HepG2 (cell line): ENCODE measurements at regions not wholly inside any gene's neighbourhood (a gene's known extent, or its start where the extent isn't known, plus 50 kb on each side); places are given as distances from the start of the nearest gene placed in this dataset.

Source experiments
- ATAC-seq: fragments of 200-7000 bp; cut with Tn5 transposase; 3 replicates; pipeline ENCODE4 v1.9.1; 2020; ENCODE audit warnings: mild to moderate bottlenecking, moderate library complexity
- BruUV-seq: library from RNA; stranded (reverse); fragments of 400-500 nt; replicated peaks from 2 replicates; lab custom pipeline; 2021; lab: Mats Ljungman, UMichigan
- CTCF ChIA-PET: fragments of 300-600 bp; formaldehyde crosslinking; extraction: SDS; loops from one replicate; lab custom pipeline; 2021; ENCODE audit warnings: low total read pairs, inconsistent platforms, low intra/inter-chr PET ratio; lab: Yijun Ruan, JAX
- POLR2A ChIA-PET: fragments of 350-600 bp; sonication (Branson Sonifier 250); formaldehyde crosslinking; loops from one replicate; lab custom pipeline; 2020; ENCODE audit warnings: antibody characterized with exemption, inconsistent platforms; lab: Yijun Ruan, JAX
- DNase-seq: peaks from one replicate; pipeline ENCODE4 v3.0.0-alpha.2; 2015; ENCODE audit warnings: low spot score
- FAIRE-seq: peaks from 3 replicates; lab custom pipeline; 2011; peaks lifted over from hg19 to GRCh38; lab: Jason Lieb, UNC
- H2AFZ ChIP-seq: one replicate; pipeline ENCODE4 v1.6.1; 2011; ENCODE audit warnings: low read length, inconsistent platforms
- H3K27ac ChIP-seq: fragments of 300-600 bp; 3 replicates; pipeline ENCODE4 v1.8.0; 2011; ENCODE audit warnings: mixed run types, mild to moderate bottlenecking, mixed read lengths, low read length, inconsistent platforms; ENCODE audit not compliant: insufficient read depth; ENCODE audit errors: extremely low read length
- H3K27me3 ChIP-seq, 2 experiments: fragments of 200-600 bp in 1 of 2; 2 replicates in 1 of 2; 3 replicates in 1 of 2; pipeline versions ENCODE4 v1.6.0 to v1.8.0; 2011; ENCODE audit warnings: low read length in 2 of 2, mild to moderate bottlenecking in 2 of 2, moderate library complexity in 2 of 2, inconsistent platforms in 1 of 2; ENCODE audit not compliant: insufficient read depth in 2 of 2, control insufficient read depth in 1 of 2
- H3K36me3 ChIP-seq, 2 experiments: fragments of 200-600 bp in 1 of 2; replicated peaks in 1 of 2; 2 replicates in 1 of 2; 3 replicates in 1 of 2; pipeline versions ENCODE4 v1.5.1 to v1.8.0; 2011; ENCODE audit warnings: low read length in 2 of 2, inconsistent platforms in 1 of 2; ENCODE audit not compliant: insufficient read depth in 2 of 2, control insufficient read depth in 1 of 2
- H3K4me1 ChIP-seq: 2 replicates; pipeline ENCODE4 v1.5.1; 2012; ENCODE audit warnings: low read length, inconsistent platforms; ENCODE audit not compliant: insufficient read depth
- H3K4me2 ChIP-seq: 2 replicates; pipeline ENCODE4 v1.6.0; 2011; ENCODE audit warnings: low read depth, low read length, inconsistent platforms
- H3K4me3 ChIP-seq, 3 experiments: fragments of 200-600 bp in 1 of 3; sonication (generic), shearing (Covaris generic) in 1 of 3; replicated peaks in 1 of 3; 2 replicates each; pipeline ENCODE4 v1.5.1; 2011 to 2016; ENCODE audit warnings: low read length in 3 of 3, inconsistent platforms in 2 of 3, low read depth in 2 of 3, mild to moderate bottlenecking in 2 of 3, control low read depth in 1 of 3, mixed read lengths in 1 of 3; ENCODE audit not compliant: insufficient read depth in 1 of 3
- H3K79me2 ChIP-seq: one replicate; pipeline ENCODE4 v1.6.1; 2011; ENCODE audit warnings: low read length, inconsistent platforms; ENCODE audit not compliant: insufficient read depth
- H3K9ac ChIP-seq: 2 replicates; pipeline ENCODE4 v1.6.0; 2011; ENCODE audit warnings: mild to moderate bottlenecking, low read depth, low read length, inconsistent platforms; ENCODE audit not compliant: insufficient read depth
- H3K9me3 ChIP-seq: 2 replicates; pipeline ENCODE4 v1.5.1; 2012; ENCODE audit warnings: mild to moderate bottlenecking, low read length
- H4K20me1 ChIP-seq: 2 replicates; pipeline ENCODE4 v1.6.0; 2011; ENCODE audit warnings: inconsistent platforms, mild to moderate bottlenecking, low read length, moderate library complexity; ENCODE audit not compliant: insufficient read depth
- CEBPG ChIP-seq: IDR thresholded peaks from 2 replicates; pipeline ENCODE4 v1.6.1; 2016
- CREB1 ChIP-seq, 2 experiments: fragments of 450-650 bp in 1 of 2; IDR thresholded peaks; 2 replicates each; pipeline ENCODE4 v1.6.1; 2016 to 2017; ENCODE audit warnings: control low read depth in 1 of 2, mild to moderate bottlenecking in 1 of 2, missing compliant biosample characterization in 1 of 2, missing genetic modification characterization in 1 of 2
- GATA4 ChIP-seq: sonication (generic); IDR thresholded peaks from 2 replicates; pipeline ENCODE4 v1.6.1; 2016; ENCODE audit warnings: antibody characterized with exemption, low read depth, borderline replicate concordance
- GMEB1 ChIP-seq: sonication (generic); formaldehyde crosslinking; IDR thresholded peaks from 2 replicates; pipeline ENCODE4 v1.5.1; 2020; ENCODE audit warnings: missing genetic modification reagents, mild to moderate bottlenecking, borderline replicate concordance
- HDAC2 ChIP-seq: sonication (generic); formaldehyde crosslinking; IDR thresholded peaks from 2 replicates; pipeline ENCODE4 v1.4.0; 2020; ENCODE audit warnings: missing genetic modification reagents
- HIVEP1 ChIP-seq: sonication (generic); formaldehyde crosslinking; IDR thresholded peaks from 2 replicates; pipeline ENCODE4 v1.4.0; 2020; ENCODE audit warnings: mild to moderate bottlenecking, missing genetic modification reagents
- IKZF4 ChIP-seq: sonication (generic); formaldehyde crosslinking; IDR thresholded peaks from 2 replicates; pipeline ENCODE4 v1.5.1; 2020; ENCODE audit warnings: borderline replicate concordance, mild to moderate bottlenecking, low read depth, missing genetic modification reagents; ENCODE audit errors: not compliant biosample characterization
- ISX ChIP-seq: sonication (generic); formaldehyde crosslinking; conservative IDR thresholded peaks from 2 replicates; pipeline ENCODE4 v1.5.0; 2020; ENCODE audit warnings: missing genetic modification reagents
- MBD4 ChIP-seq: IDR thresholded peaks from 2 replicates; pipeline ENCODE4 v1.6.1; 2012; ENCODE audit warnings: low read length, inconsistent platforms, borderline replicate concordance
- MLLT10 ChIP-seq: sonication (generic); formaldehyde crosslinking; IDR thresholded peaks from 2 replicates; pipeline ENCODE4 v1.4.0; 2020; ENCODE audit warnings: missing genetic modification reagents
- NFIC ChIP-seq: IDR thresholded peaks from 2 replicates; pipeline ENCODE4 v1.6.1; 2012; ENCODE audit warnings: mild to moderate bottlenecking, low read length, inconsistent platforms
- NFKB2 ChIP-seq: sonication (generic); formaldehyde crosslinking; IDR thresholded peaks from 2 replicates; pipeline ENCODE4 v1.4.0; 2020; ENCODE audit warnings: missing genetic modification reagents, borderline replicate concordance
- POLR2G ChIP-seq: fragments of 200-400 bp; formaldehyde crosslinking; IDR thresholded peaks from 2 replicates; pipeline ENCODE4 v1.6.1; 2018; ENCODE audit warnings: mild to moderate bottlenecking, low read depth, low read length, moderate library complexity
- RBFOX2 ChIP-seq: fragments of 200-400 bp; formaldehyde crosslinking; IDR thresholded peaks from 2 replicates; pipeline ENCODE4 v1.6.1; 2017; ENCODE audit warnings: low read depth, mild to moderate bottlenecking, low read length
- ZNF20 ChIP-seq: sonication (generic); formaldehyde crosslinking; IDR thresholded peaks from 2 replicates; pipeline ENCODE4 v1.4.0; 2020; ENCODE audit warnings: mild to moderate bottlenecking, moderate library complexity, missing genetic modification reagents
- ZNF550 ChIP-seq: sonication (generic); formaldehyde crosslinking; IDR thresholded peaks from 2 replicates; pipeline ENCODE4 v1.4.0; 2020; ENCODE audit warnings: mild to moderate bottlenecking, missing genetic modification reagents, borderline replicate concordance
- ZNF878 ChIP-seq: sonication (generic); formaldehyde crosslinking; IDR thresholded peaks from 2 replicates; pipeline ENCODE4 v1.8.1; 2023; ENCODE audit warnings: mild to moderate bottlenecking, missing genetic modification reagents, moderate library complexity
- WGBS: methylation state at CpG from one replicate; pipeline ENCODE4 v1.1.6; 2017; ENCODE audit warnings: low lambda C conversion rate; 5-methylcytosine and 5-hydroxymethylcytosine counted together
- in situ Hi-C: cut with HindIII; loops from 2 replicates; pipeline ENCODE4 v1.10.0; 2017; ENCODE audit warnings: low pct_unique_long_range_greater_than_20kb; ENCODE audit not compliant: extremely low pct_ligation_motif_present
- intact Hi-C: fragments of 100-400 bp; cut with micrococcal nuclease; formaldehyde crosslinking; loops from one replicate; pipeline ENCODE4 v1.10.0; 2022; ENCODE audit not compliant: unreplicated experiment
- TF ChIP-seq, protein P1 (sequence below): sonication (generic); formaldehyde crosslinking; IDR thresholded peaks from 2 replicates; pipeline ENCODE4 v1.5.1; 2020; ENCODE audit warnings: mild to moderate bottlenecking, moderate library complexity, missing genetic modification reagents
- TF ChIP-seq, protein P2 (sequence below): sonication (generic); formaldehyde crosslinking; IDR thresholded peaks from 2 replicates; pipeline ENCODE4 v1.5.0; 2020; ENCODE audit warnings: missing genetic modification reagents
- TF ChIP-seq, protein P3 (sequence below): IDR thresholded peaks from 2 replicates; pipeline ENCODE4 v1.6.1; 2016; ENCODE audit warnings: missing compliant biosample characterization, missing genetic modification reagents, borderline replicate concordance

DNA sequence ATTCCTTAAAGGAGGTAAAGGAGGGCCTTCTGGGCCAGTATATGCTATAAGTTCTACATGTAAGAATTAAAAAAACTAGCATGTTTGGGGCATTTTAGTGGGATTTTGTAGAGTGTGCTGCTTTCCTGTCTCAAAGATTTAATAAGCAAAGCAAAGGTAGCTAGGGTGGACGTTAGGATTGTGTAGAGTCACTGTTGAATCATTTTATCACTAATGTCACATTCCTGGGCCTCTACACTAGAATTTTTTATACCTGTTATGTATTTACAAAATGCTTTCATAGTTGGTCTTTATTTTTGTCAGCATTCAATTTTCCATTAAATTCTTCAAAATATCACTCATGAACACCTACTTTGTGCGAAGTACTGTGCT is 139.4 kb upstream of the PHYHIPL start:
- 41% methylated on average over 2 of the region's 2 CpGs for WGBS
- ChIA-PET CTCF (no interaction called here), POLR2A (interaction anchor here (1.2 to 3.1 kb wide), 11 partner anchors 13 to 139 kb away, joined by 3 to 32 read pairs (median 8); partner anchors contain the start of gene PHYHIPL)
- Histone ChIP-seq H3K4me2 (peak overlapping the region; percentile 73), H3K27ac (peak overlapping the region; percentile 87), H3K9ac (peak overlapping the region; percentile 62), H3K27me3 (no peaks in the 10 kb centered on the region), H4K20me1 (no peaks in the 10 kb centered on the region), H3K9me3 (no peaks in the 10 kb centered on the region), H3K79me2 (no peaks in the 10 kb centered on the region), H3K4me1 (peaks cover 66% of the 10 kb centered on the region), H2AFZ (peak overlapping the region; percentile 20), H3K36me3 (no peaks in the 10 kb centered on the region), H3K4me3 (peak overlapping the region in 1 of 3 experiments; percentile 4; a peak in 1 of 6 replicates)
- ATAC-seq: peak; percentile 50; the same call in 2 of the 3 replicates
- no peak for FAIRE-seq
- intact Hi-C loops: loop anchor here (1.0 to 2.0 kb wide), 3 partner anchors 36 to 70 kb away; no protein-coding TSS in a partner anchor
- no peak for DNase-seq
- BruUV-seq: no TSS peak
- in situ Hi-C loops: no loop called here
- TF ChIP-seq ISX (CRISPR knock-in tag) (no peak), ZNF878 (CRISPR knock-in tag) (no peak), MLLT10 (no peak), CEBPG (CRISPR knock-in tag) (no peak), CREB1 (IDR thresholded peaks at IDR 0.05) (no peak), CREB1 (CRISPR knock-in tag; IDR thresholded peaks at IDR 0.05) (peak; percentile 48; the same call in 1 of the 2 replicates), ZNF20 (CRISPR knock-in tag) (no peak), MBD4 (0 out of 2 replicates have a peak, but pooled peaks have one; percentile 51), NFKB2 (CRISPR knock-in tag) (no peak), GMEB1 (CRISPR knock-in tag) (0 out of 2 replicates have a peak, but pooled peaks have one; percentile 6), RBFOX2 (0 out of 2 replicates have a peak, but pooled peaks have one; percentile 16), HIVEP1 (no peak), ZNF550 (CRISPR knock-in tag) (no peak), NFIC (peak; percentile 19; the same call in 1 of the 2 replicates), HDAC2 (no peak), IKZF4 (CRISPR knock-in tag) (no peak), POLR2G (0 out of 2 replicates have a peak, but pooled peaks have one; percentile 32), GATA4 (no peak)
- TF ChIP-seq, protein P1, sequence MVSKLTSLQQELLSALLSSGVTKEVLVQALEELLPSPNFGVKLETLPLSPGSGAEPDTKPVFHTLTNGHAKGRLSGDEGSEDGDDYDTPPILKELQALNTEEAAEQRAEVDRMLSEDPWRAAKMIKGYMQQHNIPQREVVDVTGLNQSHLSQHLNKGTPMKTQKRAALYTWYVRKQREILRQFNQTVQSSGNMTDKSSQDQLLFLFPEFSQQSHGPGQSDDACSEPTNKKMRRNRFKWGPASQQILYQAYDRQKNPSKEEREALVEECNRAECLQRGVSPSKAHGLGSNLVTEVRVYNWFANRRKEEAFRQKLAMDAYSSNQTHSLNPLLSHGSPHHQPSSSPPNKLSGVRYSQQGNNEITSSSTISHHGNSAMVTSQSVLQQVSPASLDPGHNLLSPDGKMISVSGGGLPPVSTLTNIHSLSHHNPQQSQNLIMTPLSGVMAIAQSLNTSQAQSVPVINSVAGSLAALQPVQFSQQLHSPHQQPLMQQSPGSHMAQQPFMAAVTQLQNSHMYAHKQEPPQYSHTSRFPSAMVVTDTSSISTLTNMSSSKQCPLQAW (CRISPR knock-in tag): no peak
- TF ChIP-seq, protein P2, sequence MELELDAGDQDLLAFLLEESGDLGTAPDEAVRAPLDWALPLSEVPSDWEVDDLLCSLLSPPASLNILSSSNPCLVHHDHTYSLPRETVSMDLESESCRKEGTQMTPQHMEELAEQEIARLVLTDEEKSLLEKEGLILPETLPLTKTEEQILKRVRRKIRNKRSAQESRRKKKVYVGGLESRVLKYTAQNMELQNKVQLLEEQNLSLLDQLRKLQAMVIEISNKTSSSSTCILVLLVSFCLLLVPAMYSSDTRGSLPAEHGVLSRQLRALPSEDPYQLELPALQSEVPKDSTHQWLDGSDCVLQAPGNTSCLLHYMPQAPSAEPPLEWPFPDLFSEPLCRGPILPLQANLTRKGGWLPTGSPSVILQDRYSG: no peak
- TF ChIP-seq, protein P3, sequence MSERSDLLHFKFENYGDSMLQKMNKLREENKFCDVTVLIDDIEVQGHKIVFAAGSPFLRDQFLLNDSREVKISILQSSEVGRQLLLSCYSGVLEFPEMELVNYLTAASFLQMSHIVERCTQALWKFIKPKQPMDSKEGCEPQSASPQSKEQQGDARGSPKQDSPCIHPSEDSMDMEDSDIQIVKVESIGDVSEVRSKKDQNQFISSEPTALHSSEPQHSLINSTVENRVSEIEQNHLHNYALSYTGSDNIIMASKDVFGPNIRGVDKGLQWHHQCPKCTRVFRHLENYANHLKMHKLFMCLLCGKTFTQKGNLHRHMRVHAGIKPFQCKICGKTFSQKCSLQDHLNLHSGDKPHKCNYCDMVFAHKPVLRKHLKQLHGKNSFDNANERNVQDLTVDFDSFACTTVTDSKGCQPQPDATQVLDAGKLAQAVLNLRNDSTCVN (CRISPR knock-in tag): no peak
